Immature natural killer cell (primary cell): ENCODE measurements at regions not wholly inside any gene's neighbourhood (a gene's known extent, or its start where the extent isn't known, plus 50 kb on each side); places are given as distances from the start of the nearest gene placed in this dataset.

Experiments used
- DNase-seq, 3 donors: peaks; one replicate each; pipeline ENCODE4 v3.0.0; 2022; ENCODE audit warnings: mixed read lengths in 1 of 3
- H3K27ac Mint-ChIP-seq, 6 donors: one replicate each; pipeline ENCODE4 v1.8.0; 2020; ENCODE audit warnings: mixed read lengths in 6 of 6, mild to moderate bottlenecking in 5 of 6, inconsistent platforms in 4 of 6, moderate library complexity in 3 of 6
- H3K27me3 Mint-ChIP-seq, 3 donors: one replicate each; pipeline ENCODE4 v1.8.0; 2020 to 2021; ENCODE audit warnings: low read depth in 3 of 3, mild to moderate bottlenecking in 3 of 3, mixed read lengths in 3 of 3, moderate library complexity in 3 of 3, inconsistent platforms in 1 of 3
- H3K36me3 Mint-ChIP-seq, 3 donors: one replicate each; pipeline ENCODE4 v1.8.0; 2020; ENCODE audit warnings: mixed read lengths in 3 of 3, inconsistent platforms in 2 of 3, mild to moderate bottlenecking in 2 of 3
- H3K4me1 Mint-ChIP-seq, 2 donors: one replicate each; pipeline ENCODE4 v1.8.0; 2020; ENCODE audit warnings: inconsistent platforms in 2 of 2, mild to moderate bottlenecking in 2 of 2, mixed read lengths in 2 of 2, moderate library complexity in 1 of 2
- H3K4me3 Mint-ChIP-seq, 5 donors: one replicate each; pipeline ENCODE4 v1.8.0; 2020; ENCODE audit warnings: mild to moderate bottlenecking in 5 of 5, mixed read lengths in 5 of 5, inconsistent platforms in 3 of 5, moderate library complexity in 3 of 5
- H3K9me3 Mint-ChIP-seq, 6 donors: one replicate each; pipeline ENCODE4 v1.8.0; 2020; ENCODE audit warnings: mild to moderate bottlenecking in 6 of 6, mixed read lengths in 6 of 6, inconsistent platforms in 4 of 6, moderate library complexity in 3 of 6

GRCh38 chr7:155138204-155138603 lies 68.1 kb downstream of the HTR5A start:
- no peak for DNase-seq
- peaks cover 2 to 17% (median 4%) of the 10 kb centered on the region in 3 donors for H3K27me3 Mint-ChIP-seq
- no peak overlapping the region for H3K4me3 Mint-ChIP-seq
- no peaks in the 10 kb centered on the region for H3K9me3 Mint-ChIP-seq
- no peaks in the 10 kb centered on the region for H3K36me3 Mint-ChIP-seq
- H3K4me1 Mint-ChIP-seq, result no peaks in the 10 kb centered on the region
- no peak overlapping the region for H3K27ac Mint-ChIP-seq

DNA sequence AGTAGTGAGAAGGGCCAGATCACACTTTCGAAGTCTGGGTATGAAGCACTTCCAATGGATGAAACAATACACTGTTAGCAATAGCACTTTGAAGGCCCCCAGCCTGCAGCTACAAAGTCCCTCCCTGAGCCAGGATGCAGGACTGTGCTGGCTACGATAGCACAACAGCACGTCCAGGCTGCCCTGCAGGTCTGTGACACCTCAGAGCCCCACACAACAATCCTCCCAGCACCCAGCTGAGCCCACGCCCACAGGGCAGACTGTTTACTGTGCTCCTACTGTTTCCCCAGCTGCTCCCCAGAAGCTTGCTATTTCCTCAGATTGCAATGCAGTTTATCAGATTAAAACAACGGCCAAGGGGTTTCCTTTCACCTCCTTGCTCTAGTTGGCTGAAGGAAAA lies 71.4 kb downstream of the HTR5A start:
- no peak overlapping the region for H3K27ac Mint-ChIP-seq
- peaks cover 2 to 17% (median 6%) of the 10 kb centered on the region in 3 donors for H3K27me3 Mint-ChIP-seq
- no peaks in the 10 kb centered on the region for H3K36me3 Mint-ChIP-seq
- no peaks in the 10 kb centered on the region for H3K4me1 Mint-ChIP-seq
- no peak overlapping the region for H3K4me3 Mint-ChIP-seq
- H3K9me3 Mint-ChIP-seq, result no peaks in the 10 kb centered on the region
- DNase-seq, result no peak

DNA sequence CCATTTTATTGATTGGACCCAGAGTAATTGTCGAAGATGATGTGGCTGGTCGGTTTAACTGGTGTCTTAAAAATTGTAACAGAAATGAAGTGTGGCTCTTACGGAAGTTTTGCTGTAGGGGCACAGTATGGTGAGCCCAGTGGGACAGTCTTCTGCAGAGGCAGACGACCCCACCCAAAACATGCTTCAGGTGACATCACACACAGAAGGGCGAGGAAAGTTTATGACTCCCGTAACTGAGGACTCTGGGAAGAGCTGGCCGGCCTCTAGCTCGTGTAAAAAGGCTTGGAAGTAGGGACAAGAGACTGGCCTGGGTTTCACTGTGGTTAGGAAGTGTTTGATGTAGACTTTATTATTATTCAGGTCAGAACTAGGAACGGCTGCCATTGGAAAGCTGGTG lies 73.3 kb downstream of the HTR5A start:
- H3K9me3 Mint-ChIP-seq, result no peaks in the 10 kb centered on the region
- no peak overlapping the region for H3K27ac Mint-ChIP-seq
- H3K27me3 Mint-ChIP-seq, result peaks cover 2 to 19% (median 6%) of the 10 kb centered on the region in 3 donors
- H3K36me3 Mint-ChIP-seq, result no peaks in the 10 kb centered on the region
- H3K4me3 Mint-ChIP-seq, result no peak overlapping the region
- DNase-seq, result no peak
- no peaks in the 10 kb centered on the region for H3K4me1 Mint-ChIP-seq

- no peaks in the 10 kb centered on the region for H3K9me3 Mint-ChIP-seq
- DNase-seq, result no peak
- no peak overlapping the region for H3K4me3 Mint-ChIP-seq
- no peaks in the 10 kb centered on the region for H3K4me1 Mint-ChIP-seq
- H3K36me3 Mint-ChIP-seq, result no peaks in the 10 kb centered on the region
- H3K27ac Mint-ChIP-seq, result no peak overlapping the region
- H3K27me3 Mint-ChIP-seq, result peaks cover 4 to 19% (median 5%) of the 10 kb centered on the region in 3 donors
Measured at GRCh38 chr7:155144371-155144770, 74.2 kb downstream of the HTR5A start.

DNA sequence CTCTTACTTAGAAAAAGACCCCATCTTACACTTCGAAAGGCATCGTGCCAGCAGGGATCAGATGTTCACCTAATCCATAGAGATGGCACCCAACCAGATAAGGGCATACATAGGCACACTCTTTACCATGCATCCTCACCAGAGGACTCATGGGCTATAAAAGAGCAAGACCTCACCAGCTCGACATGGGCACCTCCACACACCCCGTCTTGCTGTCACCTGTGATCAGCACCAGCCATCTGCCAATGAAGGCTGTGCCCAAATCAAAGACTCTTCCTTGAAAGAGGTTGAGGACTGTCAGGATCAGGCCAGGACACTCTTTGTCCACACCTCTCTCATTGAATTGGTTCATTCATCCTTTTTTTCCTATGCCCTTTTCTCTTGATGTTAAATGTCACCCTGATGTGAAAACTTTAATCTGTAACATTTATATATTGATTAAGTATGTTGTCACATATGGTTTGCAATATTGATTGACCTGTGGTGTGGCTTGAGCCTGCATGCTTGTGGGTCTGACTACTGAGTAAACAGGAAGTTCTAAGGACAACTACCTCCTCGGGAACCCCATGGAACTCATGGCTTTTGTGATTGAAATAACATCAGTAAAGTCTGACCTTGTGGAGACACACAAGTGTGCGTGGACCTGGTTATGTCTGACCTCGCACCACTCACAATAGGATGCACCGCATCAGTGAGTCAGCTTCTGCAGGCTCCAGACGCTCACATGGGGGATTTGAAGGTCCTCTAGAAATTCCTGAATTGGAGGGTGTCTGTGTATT lies 75.5 kb downstream of the HTR5A start:
- Mint-ChIP-seq H3K4me3 (no peak overlapping the region), H3K27ac (no peak overlapping the region), H3K27me3 (peaks cover 4 to 19% (median 5%) of the 10 kb centered on the region in 3 donors), H3K4me1 (no peaks in the 10 kb centered on the region), H3K9me3 (no peaks in the 10 kb centered on the region), H3K36me3 (no peaks in the 10 kb centered on the region)
- no peak for DNase-seq

GRCh38 chr7:155147172-155147571 lies 77.0 kb downstream of the HTR5A start:
- Mint-ChIP-seq H3K4me3 (no peak overlapping the region), H3K27ac (no peak overlapping the region), H3K27me3 (peaks cover 3 to 5% (median 4%) of the 10 kb centered on the region in 3 donors), H3K36me3 (no peaks in the 10 kb centered on the region), H3K9me3 (peaks cover 0 to 6% (median 0%) of the 10 kb centered on the region in 6 donors), H3K4me1 (no peaks in the 10 kb centered on the region)
- no peak for DNase-seq

DNA sequence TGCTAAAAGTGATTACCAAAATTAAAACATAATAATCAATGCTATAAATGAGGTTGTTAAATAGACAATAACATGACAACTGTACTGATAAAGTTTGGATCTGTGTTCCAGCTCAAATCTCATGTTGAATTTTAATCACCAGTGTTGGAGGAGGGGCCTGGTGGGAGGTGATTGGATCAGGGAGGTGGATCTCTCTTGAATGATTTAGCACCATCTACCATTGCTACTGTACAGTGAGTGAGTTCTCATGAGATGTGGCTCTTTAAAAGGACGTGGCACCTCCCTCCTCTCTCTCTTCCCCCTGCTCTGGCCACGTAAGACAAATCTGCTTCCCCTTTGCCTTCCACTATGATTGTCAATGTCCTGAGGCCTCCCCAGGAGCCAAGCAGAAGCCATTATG lies 77.5 kb downstream of the HTR5A start:
- Mint-ChIP-seq H3K27me3 (peaks cover 3 to 4% (median 3%) of the 10 kb centered on the region in 3 donors), H3K4me1 (no peaks in the 10 kb centered on the region), H3K4me3 (no peak overlapping the region), H3K27ac (no peak overlapping the region), H3K36me3 (no peaks in the 10 kb centered on the region), H3K9me3 (peaks cover 0 to 6% (median 0%) of the 10 kb centered on the region in 6 donors)
- no peak for DNase-seq

GRCh38 chr7:155153676-155154075 lies 83.6 kb downstream of the HTR5A start:
- no peak for DNase-seq
- H3K4me1 Mint-ChIP-seq, result no peaks in the 10 kb centered on the region
- no peak overlapping the region for H3K27ac Mint-ChIP-seq
- H3K36me3 Mint-ChIP-seq, result no peaks in the 10 kb centered on the region
- peaks cover 0 to 6% (median 0%) of the 10 kb centered on the region in 6 donors for H3K9me3 Mint-ChIP-seq
- peaks cover 2 to 8% (median 3%) of the 10 kb centered on the region in 3 donors for H3K27me3 Mint-ChIP-seq
- no peak overlapping the region for H3K4me3 Mint-ChIP-seq

GRCh38 chr7:155154586-155154985 lies 84.5 kb downstream of the HTR5A start:
- no peaks in the 10 kb centered on the region for H3K36me3 Mint-ChIP-seq
- no peak for DNase-seq
- no peak overlapping the region for H3K4me3 Mint-ChIP-seq
- H3K27ac Mint-ChIP-seq, result no peak overlapping the region
- peaks cover 0 to 6% (median 0%) of the 10 kb centered on the region in 6 donors for H3K9me3 Mint-ChIP-seq
- H3K4me1 Mint-ChIP-seq, result no peaks in the 10 kb centered on the region
- peaks cover 2 to 8% (median 2%) of the 10 kb centered on the region in 3 donors for H3K27me3 Mint-ChIP-seq

DNA sequence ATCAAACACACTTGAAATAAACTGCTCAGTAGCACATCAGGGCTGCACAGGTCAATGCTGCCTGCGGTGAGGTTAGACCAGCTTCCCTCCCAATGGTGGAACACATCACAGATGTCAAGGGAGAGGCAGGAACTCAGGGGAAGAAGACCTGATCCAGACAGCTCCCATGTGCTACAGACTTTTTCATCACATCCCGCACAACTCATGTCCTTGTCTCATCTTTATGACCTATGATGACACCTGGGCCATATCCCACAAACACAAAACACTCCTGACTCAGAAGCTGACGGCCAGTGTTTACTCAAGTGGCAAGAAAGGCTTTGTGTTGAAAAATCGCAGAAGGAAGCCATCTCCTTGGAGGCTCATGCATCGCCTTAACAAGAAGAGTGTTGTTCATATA lies 91.6 kb downstream of the HTR5A start:
- Mint-ChIP-seq H3K36me3 (no peaks in the 10 kb centered on the region), H3K27me3 (peaks cover 2 to 13% (median 3%) of the 10 kb centered on the region in 3 donors), H3K4me3 (no peak overlapping the region), H3K27ac (no peak overlapping the region), H3K4me1 (no peaks in the 10 kb centered on the region), H3K9me3 (no peaks in the 10 kb centered on the region)
- no peak for DNase-seq

- Mint-ChIP-seq H3K9me3 (no peaks in the 10 kb centered on the region), H3K4me3 (no peak overlapping the region), H3K27me3 (peaks cover 2 to 13% (median 3%) of the 10 kb centered on the region in 3 donors), H3K27ac (no peak overlapping the region), H3K4me1 (no peaks in the 10 kb centered on the region), H3K36me3 (no peaks in the 10 kb centered on the region)
- no peak for DNase-seq
Measured at GRCh38 chr7:155162422-155162821, 92.3 kb downstream of the HTR5A start.

DNA sequence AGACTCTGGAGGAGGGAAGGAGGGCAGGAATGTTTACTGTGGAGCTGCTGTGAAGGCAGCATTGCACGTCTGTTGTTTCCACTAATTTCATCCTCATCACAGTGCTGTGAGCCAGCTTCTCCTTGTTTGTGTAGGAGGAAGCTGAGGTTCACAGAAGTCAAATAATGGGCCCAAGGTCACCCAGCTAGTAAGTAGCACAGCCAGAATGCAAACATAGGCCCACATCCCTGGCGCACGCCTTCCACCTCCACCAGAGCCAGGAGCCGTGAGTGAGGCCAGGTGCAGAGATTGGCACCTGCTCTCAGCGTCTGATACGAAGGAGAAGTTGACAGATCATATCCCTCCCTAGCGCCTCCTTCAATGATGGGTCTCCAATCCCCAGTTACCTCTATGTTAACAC lies 93.6 kb downstream of the HTR5A start:
- no peak for DNase-seq
- Mint-ChIP-seq H3K4me1 (no peaks in the 10 kb centered on the region), H3K9me3 (no peaks in the 10 kb centered on the region), H3K36me3 (no peaks in the 10 kb centered on the region), H3K27ac (no peak overlapping the region), H3K27me3 (peaks cover 2 to 13% (median 3%) of the 10 kb centered on the region in 3 donors), H3K4me3 (no peak overlapping the region)

- Mint-ChIP-seq H3K27ac (no peak overlapping the region), H3K4me3 (no peak overlapping the region), H3K36me3 (no peaks in the 10 kb centered on the region), H3K4me1 (no peaks in the 10 kb centered on the region), H3K27me3 (peaks cover 2 to 13% (median 6%) of the 10 kb centered on the region in 3 donors), H3K9me3 (no peaks in the 10 kb centered on the region)
- no peak for DNase-seq
Measured at GRCh38 chr7:155164316-155164715, 94.2 kb downstream of the HTR5A start.

GRCh38 chr7:155166108-155166507 lies 96.0 kb downstream of the HTR5A start:
- no peak for DNase-seq
- H3K27ac Mint-ChIP-seq, result no peak overlapping the region
- H3K36me3 Mint-ChIP-seq, result no peaks in the 10 kb centered on the region
- no peaks in the 10 kb centered on the region for H3K9me3 Mint-ChIP-seq
- H3K4me3 Mint-ChIP-seq, result no peak overlapping the region
- H3K27me3 Mint-ChIP-seq, result peaks cover 2 to 11% (median 6%) of the 10 kb centered on the region in 3 donors
- H3K4me1 Mint-ChIP-seq, result no peaks in the 10 kb centered on the region
